ENCODE measurements at regions not wholly inside any gene's neighbourhood (a gene's known extent, or its start where the extent isn't known, plus 50 kb on each side); places are given as distances from the start of the nearest gene placed in this dataset.

DNA sequence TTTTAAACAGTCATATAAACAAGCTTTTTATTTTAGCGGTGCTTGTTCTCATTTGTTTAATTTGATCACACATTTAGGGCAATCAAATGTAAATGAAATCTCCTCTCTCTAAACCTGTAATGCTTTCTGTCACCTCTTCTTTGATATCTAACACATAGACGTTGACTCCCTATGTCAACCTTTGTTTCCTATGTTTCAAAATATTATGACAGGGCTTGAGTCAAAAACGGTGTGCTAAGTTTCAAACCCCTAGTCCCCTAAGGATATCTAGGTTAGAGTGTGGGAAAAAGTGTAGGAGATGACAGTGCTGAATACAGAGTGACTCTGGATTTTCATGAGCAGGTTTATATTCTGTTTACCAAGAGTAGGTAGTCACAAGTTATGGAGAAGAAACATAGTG lies 224.0 kb upstream of the CNKSR2 start:
- dilution Hi-C loops (cut with HindIII; ENCODE audit: low sequenced_read_pairs, unreplicated experiment) = no loop called here
- no peak overlapping the region for H2BK5ac ChIP-seq (ENCODE audit: low read depth, low read length, poor library complexity, severe bottlenecking)

More for the DNA sequence above, 224.0 kb upstream of the CNKSR2 start:
- no peaks in the 10 kb centered on the region for H3K36me3 ChIP-seq (ENCODE audit: control insufficient read depth, insufficient read depth, low read length)
- H3K18ac ChIP-seq (ENCODE audit: low read depth, low read length) = no peak overlapping the region
- no peak overlapping the region for H3K4me2 ChIP-seq (ENCODE audit: low read depth, low read length)
- H3K56ac ChIP-seq (ENCODE audit: extremely low read depth, insufficient read depth, low read length) = no peak overlapping the region
- no peaks in the 10 kb centered on the region for H3K9me1 ChIP-seq (ENCODE audit: insufficient read depth, low read length)
- H2BK15ac ChIP-seq (ENCODE audit: low read depth, low read length) = no peak overlapping the region
- no peak overlapping the region for H4K91ac ChIP-seq (ENCODE audit: insufficient read depth, low read depth, low read length)
- no peaks in the 10 kb centered on the region for H3K79me1 ChIP-seq (ENCODE audit: low read depth in 1 of 2, low read length in 2 of 2)
- no TSS peak for BruUV-seq (replicated peaks)
- 17% methylated on average over 1 of the region's 3 CpGs; no CpG with 5 or more reads in 1 of the 2 experiments for whole genome bisulfite sequencing, 2 experiments (ENCODE audit: extremely low coverage in 2 of 2, insufficient read length in 1 of 2)
- H3K14ac ChIP-seq (replicated peaks; ENCODE audit: low read depth, low read length) = no peak overlapping the region
- ChIA-PET POLR2A (ENCODE audit: unreplicated experiment) (no interaction called here), CTCF (no interaction called here)
- no peaks in the 10 kb centered on the region; the same call in 1 of the 2 replicates for H3K9me3 ChIP-seq (ENCODE audit: control insufficient read depth, insufficient read depth, low read length)
- H3K27ac ChIP-seq (ENCODE audit: insufficient read depth, low read length) = no peak overlapping the region
- no peak overlapping the region for H4K5ac ChIP-seq (ENCODE audit: low read depth, low read length)
- H4K20me1 ChIP-seq (ENCODE audit: insufficient read depth, low read length) = no peaks in the 10 kb centered on the region
- H3K9ac ChIP-seq (ENCODE audit: low read depth, low read length) = no peak overlapping the region
- H2BK120ac ChIP-seq (ENCODE audit: low read depth, low read length) = no peak overlapping the region
- H3K27me3 ChIP-seq (ENCODE audit: control insufficient read depth, insufficient read depth, low read length) = no peaks in the 10 kb centered on the region
- no peak overlapping the region for H2BK20ac ChIP-seq (ENCODE audit: low read depth, low read length)
- in situ Hi-C loops (cut with MboI; ENCODE audit: low sequenced_read_pairs) = loop anchor here (25.0 kb wide), 1 partner anchor 112 kb away; no protein-coding TSS in a partner anchor
- TF ChIP-seq FOS (IDR thresholded peaks at IDR 0.05; ENCODE audit: low read depth, low read length) (no peak), BHLHE40 (IDR thresholded peaks at IDR 0.05; ENCODE audit: low read depth, low read length) (no peak)
- TF ChIP-seq, protein P1, sequence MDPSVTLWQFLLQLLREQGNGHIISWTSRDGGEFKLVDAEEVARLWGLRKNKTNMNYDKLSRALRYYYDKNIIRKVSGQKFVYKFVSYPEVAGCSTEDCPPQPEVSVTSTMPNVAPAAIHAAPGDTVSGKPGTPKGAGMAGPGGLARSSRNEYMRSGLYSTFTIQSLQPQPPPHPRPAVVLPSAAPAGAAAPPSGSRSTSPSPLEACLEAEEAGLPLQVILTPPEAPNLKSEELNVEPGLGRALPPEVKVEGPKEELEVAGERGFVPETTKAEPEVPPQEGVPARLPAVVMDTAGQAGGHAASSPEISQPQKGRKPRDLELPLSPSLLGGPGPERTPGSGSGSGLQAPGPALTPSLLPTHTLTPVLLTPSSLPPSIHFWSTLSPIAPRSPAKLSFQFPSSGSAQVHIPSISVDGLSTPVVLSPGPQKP (IDR thresholded peaks at IDR 0.05; ENCODE audit: borderline replicate concordance, low read depth, low read length) = no peak
- no peak overlapping the region for H2AK5ac ChIP-seq (ENCODE audit: low read depth, low read length)
- no peak for ATAC-seq (ENCODE audit: low read depth)
- H2AK9ac ChIP-seq (replicated peaks; ENCODE audit: low read depth, low read length, poor library complexity) = no peak overlapping the region
- H3K23ac ChIP-seq (ENCODE audit: low read depth, low read length) = no peak overlapping the region
- no peak overlapping the region for H2AFZ ChIP-seq (replicated peaks; ENCODE audit: low read length, poor library complexity)
- no peak overlapping the region for H4K8ac ChIP-seq (ENCODE audit: low read depth in 2 of 2, low read length in 2 of 2)
- H3K4me3 ChIP-seq (ENCODE audit: insufficient read depth, low read depth, low read length) = no peak overlapping the region
- no peak overlapping the region for H3K4ac ChIP-seq (ENCODE audit: low read depth, low read length)
- H3K4me1 ChIP-seq (ENCODE audit: control insufficient read depth, insufficient read depth, low read length) = no peaks in the 10 kb centered on the region
- intact Hi-C loops (cut with micrococcal nuclease) = no loop called here
- DNase-seq = no peak

Measured in IMR-90 (cell line).